A549 (cell line): ENCODE measurements at regions not wholly inside any gene's neighbourhood (a gene's known extent, or its start where the extent isn't known, plus 50 kb on each side); places are given as distances from the start of the nearest gene placed in this dataset.

Experiments used
- FOSB ChIP-seq: fragments of 250-450 bp; sonication (Bioruptor Pico); IDR thresholded peaks from 2 replicates; pipeline ENCODE4 v1.5.0; 2020; ENCODE audit warnings: mild to moderate bottlenecking, moderate library complexity
- JUN ChIP-seq, 2 experiments: fragments of >200 bp; sonication (Bioruptor Twin); formaldehyde crosslinking; IDR thresholded peaks; 2 replicates in 1 of 2; 3 replicates in 1 of 2; pipeline ENCODE4 v1.6.1; 2016 to 2017
- POLR2A ChIP-seq: IDR thresholded peaks from 2 replicates; pipeline ENCODE4 v1.6.1; 2012; ENCODE audit warnings: mild to moderate bottlenecking, low read length
- RAD21 ChIP-seq, 2 experiments: fragments of >200 bp in 1 of 2; sonication (Bioruptor Twin) in 1 of 2; formaldehyde crosslinking in 1 of 2; IDR thresholded peaks in 1 of 2; conservative IDR thresholded peaks in 1 of 2; 2 replicates in 1 of 2; 3 replicates in 1 of 2; pipeline ENCODE4 v1.6.1; 2012 to 2018; ENCODE audit warnings: inconsistent platforms in 1 of 2
- TF ChIP-seq, protein P1 (sequence below): fragments of >200 bp; sonication (Bioruptor Twin); formaldehyde crosslinking; IDR thresholded peaks from 3 replicates; pipeline ENCODE4 v1.5.1; 2016
- TF ChIP-seq, protein P2 (sequence below): fragments of 450-650 bp; IDR thresholded peaks from 2 replicates; pipeline ENCODE4 v1.6.1; 2014; ENCODE audit warnings: antibody characterized with exemption

DNA sequence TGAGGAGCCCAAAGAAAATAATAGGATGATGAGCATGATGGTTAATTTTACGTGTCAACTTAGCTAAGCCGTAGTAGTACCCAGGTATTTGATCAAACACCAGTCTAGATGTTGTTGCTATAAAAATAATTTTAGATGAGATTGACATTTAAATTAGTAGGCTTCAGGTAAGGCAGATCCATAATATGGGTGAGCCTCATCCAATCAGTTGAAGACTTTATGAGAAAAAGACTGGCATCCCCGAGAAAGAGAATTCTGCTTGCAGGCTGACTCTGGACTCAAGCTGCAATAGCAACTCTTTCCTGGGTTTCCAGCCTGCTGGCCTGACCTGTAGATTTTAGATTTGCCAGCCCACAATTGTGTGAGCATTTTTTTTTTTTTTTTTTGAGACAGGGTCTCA lies 192.8 kb upstream of the LNX1 start:
- TF ChIP-seq, protein P1, sequence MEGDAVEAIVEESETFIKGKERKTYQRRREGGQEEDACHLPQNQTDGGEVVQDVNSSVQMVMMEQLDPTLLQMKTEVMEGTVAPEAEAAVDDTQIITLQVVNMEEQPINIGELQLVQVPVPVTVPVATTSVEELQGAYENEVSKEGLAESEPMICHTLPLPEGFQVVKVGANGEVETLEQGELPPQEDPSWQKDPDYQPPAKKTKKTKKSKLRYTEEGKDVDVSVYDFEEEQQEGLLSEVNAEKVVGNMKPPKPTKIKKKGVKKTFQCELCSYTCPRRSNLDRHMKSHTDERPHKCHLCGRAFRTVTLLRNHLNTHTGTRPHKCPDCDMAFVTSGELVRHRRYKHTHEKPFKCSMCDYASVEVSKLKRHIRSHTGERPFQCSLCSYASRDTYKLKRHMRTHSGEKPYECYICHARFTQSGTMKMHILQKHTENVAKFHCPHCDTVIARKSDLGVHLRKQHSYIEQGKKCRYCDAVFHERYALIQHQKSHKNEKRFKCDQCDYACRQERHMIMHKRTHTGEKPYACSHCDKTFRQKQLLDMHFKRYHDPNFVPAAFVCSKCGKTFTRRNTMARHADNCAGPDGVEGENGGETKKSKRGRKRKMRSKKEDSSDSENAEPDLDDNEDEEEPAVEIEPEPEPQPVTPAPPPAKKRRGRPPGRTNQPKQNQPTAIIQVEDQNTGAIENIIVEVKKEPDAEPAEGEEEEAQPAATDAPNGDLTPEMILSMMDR = no peak
- TF ChIP-seq RAD21 (conservative IDR thresholded peaks at IDR 0.05 in 1 of 2, IDR thresholded peaks at IDR 0.05 in 1 of 2) (no peak), POLR2A (no peak), FOSB (CRISPR knock-in tag) (no peak), JUN (IDR thresholded peaks at IDR 0.05) (no peak)
- TF ChIP-seq, protein P2, sequence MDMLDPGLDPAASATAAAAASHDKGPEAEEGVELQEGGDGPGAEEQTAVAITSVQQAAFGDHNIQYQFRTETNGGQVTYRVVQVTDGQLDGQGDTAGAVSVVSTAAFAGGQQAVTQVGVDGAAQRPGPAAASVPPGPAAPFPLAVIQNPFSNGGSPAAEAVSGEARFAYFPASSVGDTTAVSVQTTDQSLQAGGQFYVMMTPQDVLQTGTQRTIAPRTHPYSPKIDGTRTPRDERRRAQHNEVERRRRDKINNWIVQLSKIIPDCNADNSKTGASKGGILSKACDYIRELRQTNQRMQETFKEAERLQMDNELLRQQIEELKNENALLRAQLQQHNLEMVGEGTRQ = no peak
